ENCODE measurements at regions not wholly inside any gene's neighbourhood (a gene's known extent, or its start where the extent isn't known, plus 50 kb on each side); places are given as distances from the start of the nearest gene placed in this dataset.

GRCh38 chr15:25611603-25612002 lies 172.8 kb upstream of the UBE3A start:
- no peak for TF ChIP-seq POLR2A (IDR thresholded peaks at IDR 0.05)
- no peak for TF ChIP-seq CTCF (IDR thresholded peaks at IDR 0.05)
